HG03159 (cell line): ENCODE measurements at regions not wholly inside any gene's neighbourhood (a gene's known extent, or its start where the extent isn't known, plus 50 kb on each side); places are given as distances from the start of the nearest gene placed in this dataset.

ENCODE experiments used
- ATAC-seq: cut with Tn5 transposase; IDR thresholded peaks from one replicate; pipeline ENCODE4 v1.9.1; 2021; ENCODE audit warnings: mild to moderate bottlenecking, moderate library complexity; ENCODE audit not compliant: unreplicated experiment

DNA sequence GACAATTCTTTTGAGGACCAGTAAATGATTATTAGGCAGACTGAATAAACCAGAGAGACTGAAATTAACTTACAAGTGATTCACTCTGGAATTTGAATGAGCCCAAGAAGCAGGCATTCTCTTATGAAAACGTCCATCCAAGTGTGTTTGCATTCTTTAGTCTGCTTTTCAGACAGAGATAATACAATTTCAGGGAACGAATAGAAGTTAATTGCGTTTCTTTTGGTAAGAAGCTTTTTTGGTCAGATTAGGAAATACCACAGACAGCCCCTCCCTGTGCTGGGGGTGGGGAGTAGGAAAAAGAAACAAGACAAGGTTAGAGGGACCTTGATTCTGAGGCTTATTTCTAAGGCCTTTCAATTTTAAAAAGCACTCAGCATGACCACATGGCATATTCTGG, 874.4 kb downstream of the SUCLG1 start:
- no peak for ATAC-seq

GRCh38 chr2:83582589-83582988, 876.5 kb downstream of the SUCLG1 start:
- no peak for ATAC-seq

DNA sequence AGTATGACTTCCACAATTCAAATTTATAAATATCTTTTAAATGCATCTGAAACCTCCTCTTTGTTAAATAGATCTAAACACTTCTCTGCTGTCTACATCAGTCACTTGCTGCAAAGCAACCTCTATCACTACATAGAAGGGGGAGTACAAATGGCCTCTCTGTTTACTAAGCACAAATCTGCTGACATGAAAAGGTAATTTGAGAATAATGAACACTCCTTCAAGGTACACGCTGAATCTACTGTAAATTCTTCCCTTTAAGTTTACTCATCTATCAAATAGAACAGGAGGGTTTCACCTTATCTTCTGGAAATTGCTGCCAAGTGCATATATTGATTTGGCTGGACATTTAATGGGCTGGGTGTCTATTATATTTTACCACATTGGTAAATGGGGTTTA, 879.6 kb downstream of the SUCLG1 start:
- no peak for ATAC-seq

DNA sequence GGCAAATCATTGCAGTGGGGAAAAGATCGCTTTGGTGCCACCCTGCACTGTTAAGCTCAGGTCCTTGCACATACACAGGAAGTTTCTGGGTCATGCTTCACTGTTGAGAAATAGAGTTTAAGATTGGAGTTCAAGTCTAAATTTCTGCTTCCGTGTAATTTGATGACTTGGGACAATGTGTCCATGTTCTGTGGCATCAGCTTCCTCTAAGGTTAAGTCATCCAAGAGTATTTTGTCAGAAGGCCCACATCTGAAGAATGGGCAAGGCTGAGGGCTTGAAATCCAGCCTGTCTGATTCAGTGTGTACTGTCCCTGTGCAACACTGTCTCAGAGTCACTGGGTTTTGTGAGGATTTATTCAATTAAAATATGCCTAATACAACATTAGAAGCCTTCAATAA, 880.7 kb downstream of the SUCLG1 start:
- ATAC-seq: no peak

DNA sequence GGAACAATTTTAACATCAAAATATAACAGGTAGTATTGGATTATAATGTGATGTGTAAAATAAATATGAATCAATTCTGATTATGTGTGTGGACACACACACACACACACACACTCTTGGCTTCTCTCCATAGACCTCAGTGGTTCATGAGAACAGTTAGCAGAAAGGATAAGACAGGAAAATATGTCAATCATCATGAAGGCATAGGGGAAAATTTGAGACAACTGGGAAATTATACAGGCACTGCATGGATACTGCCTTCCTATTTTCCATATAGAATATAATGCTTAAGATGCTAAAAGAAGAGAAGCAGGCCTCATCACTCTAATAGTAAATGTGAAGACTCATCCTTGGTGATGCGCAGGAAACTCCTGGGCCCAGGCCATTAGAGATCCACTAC, 884.5 kb downstream of the SUCLG1 start:
- no peak for ATAC-seq

DNA sequence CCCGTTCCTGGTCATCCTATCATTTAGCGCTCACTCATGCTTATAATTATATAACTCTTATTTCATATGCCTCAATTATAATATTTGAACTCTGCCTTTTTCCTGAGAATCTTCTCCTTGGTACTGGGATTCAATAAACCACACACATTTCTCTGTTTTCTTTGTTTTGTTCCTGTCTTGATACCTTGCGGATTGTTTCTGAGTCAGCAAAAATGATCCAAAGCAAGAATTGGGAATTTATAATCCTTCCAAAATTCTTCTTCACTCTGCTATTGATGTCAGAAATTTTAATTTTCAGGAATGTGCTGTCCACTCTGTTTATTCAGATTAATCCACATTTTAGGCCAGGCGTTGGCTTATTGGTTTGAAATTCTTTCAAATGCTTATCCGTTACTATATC, 886.0 kb downstream of the SUCLG1 start:
- ATAC-seq: no peak

- no peak for ATAC-seq
Measured at GRCh38 chr2:83572400-83572799, 886.7 kb downstream of the SUCLG1 start.

GRCh38 chr2:83567551-83567950, 891.5 kb downstream of the SUCLG1 start:
- no peak for ATAC-seq

DNA sequence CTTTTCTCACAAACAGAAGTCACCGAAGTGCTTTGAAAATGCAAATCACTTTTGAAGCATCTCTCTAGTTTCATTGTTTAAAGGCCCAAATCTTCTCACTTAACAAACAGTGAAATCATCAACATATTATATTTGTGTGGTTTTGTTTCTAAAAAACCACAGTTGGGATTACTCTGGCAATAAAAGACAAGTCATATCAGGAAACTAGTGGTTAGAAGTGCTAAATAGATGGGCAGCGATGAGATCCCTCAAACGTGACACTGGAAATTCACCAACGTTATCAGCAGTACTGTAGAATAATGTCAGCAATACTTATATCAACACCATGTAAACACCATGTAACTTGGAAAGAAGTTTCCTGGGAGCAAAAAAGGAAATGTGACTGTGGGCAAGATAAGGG, 893.5 kb downstream of the SUCLG1 start:
- no peak for ATAC-seq

DNA sequence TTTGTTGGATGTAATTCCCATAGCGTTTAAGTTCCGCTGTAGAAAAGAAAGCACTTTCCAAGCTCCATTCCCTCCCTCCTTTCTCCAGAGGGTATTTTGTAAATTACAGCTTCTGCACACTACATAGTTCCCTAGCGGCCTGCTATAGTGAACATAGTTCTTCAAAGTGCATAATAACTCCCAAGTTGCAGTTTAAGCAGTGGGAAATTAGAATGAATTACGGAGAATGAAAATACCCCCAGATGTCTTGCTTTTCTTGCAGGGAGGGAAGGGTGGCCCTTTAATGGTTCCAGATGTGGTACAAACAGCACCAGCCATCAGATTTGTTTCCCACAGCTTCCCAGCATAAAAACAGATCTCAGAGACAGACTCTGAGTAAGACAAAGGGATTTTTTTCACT, 893.9 kb downstream of the SUCLG1 start:
- no peak for ATAC-seq

GRCh38 chr2:83561592-83561991, 897.5 kb downstream of the SUCLG1 start:
- no peak for ATAC-seq

DNA sequence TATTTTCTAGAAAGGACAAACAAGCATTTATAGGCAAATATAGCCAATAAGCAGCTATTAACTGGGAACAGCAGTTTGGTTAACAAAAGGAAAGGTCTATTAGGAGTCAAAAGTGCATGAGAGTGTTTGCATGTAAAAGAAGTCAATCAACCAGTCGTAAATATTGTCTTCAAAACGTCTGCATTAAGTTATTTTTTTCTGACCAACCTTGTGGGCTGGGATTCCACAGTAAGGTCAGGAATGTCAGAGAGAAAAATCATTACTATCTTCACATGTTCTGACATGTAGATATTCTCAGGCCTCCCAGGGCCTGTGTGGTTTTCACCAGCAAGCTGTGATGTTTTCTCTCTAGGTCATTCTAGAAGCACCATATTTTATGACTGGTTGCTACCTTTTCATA, 922.5 kb downstream of the SUCLG1 start:
- ATAC-seq: no peak

DNA sequence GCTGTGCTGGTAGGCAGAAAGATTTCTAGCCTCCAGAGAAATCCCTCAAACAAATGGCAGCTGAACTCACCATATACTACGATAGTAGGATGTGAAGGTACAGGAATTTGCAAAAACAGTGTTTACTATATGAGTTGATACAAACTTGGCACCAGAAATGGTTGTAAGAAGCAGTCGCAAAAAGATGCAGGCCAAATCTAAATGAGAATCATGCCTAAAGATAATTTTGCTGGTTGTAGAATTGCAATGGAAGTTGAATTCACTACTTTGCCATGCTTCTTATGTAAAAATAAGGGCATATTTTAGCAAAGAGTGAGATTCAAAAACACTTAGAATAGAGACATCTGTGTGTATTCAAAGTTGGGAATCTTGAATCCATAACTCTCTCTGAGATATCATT, 924.7 kb downstream of the SUCLG1 start:
- ATAC-seq: no peak

- ATAC-seq: no peak
Measured at GRCh38 chr2:83531206-83531826, 927.8 kb downstream of the SUCLG1 start.

- no peak for ATAC-seq
Measured at GRCh38 chr2:83528767-83529166, 930.3 kb downstream of the SUCLG1 start.

DNA sequence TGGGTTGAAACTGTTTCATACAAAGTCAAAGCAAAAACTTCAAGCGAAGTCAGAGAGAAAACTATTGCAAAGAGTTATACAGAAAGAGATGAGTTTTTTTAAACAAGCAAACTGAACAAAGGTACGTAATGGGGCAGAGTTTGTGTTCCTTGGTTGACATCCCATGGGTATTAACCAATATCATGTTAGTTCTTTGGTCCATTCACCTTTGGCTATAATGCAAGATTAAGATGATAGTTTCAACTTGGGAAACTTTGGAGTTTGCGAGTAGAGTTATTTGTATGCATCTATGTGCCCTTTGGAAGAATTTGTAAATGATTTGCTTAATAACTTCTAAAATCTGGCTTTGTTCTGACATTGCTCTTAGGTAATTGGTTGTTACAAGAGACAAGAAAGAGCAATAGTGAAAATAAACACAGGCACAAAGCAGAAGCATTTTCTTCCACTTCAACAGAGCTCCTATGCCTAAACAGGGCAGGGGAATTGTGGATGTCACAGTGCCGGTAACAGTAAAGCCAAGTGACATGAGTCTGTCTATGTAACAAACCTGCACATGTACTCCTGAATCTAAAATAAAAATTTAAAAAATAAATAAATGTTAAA, 936.1 kb downstream of the SUCLG1 start:
- ATAC-seq: no peak

DNA sequence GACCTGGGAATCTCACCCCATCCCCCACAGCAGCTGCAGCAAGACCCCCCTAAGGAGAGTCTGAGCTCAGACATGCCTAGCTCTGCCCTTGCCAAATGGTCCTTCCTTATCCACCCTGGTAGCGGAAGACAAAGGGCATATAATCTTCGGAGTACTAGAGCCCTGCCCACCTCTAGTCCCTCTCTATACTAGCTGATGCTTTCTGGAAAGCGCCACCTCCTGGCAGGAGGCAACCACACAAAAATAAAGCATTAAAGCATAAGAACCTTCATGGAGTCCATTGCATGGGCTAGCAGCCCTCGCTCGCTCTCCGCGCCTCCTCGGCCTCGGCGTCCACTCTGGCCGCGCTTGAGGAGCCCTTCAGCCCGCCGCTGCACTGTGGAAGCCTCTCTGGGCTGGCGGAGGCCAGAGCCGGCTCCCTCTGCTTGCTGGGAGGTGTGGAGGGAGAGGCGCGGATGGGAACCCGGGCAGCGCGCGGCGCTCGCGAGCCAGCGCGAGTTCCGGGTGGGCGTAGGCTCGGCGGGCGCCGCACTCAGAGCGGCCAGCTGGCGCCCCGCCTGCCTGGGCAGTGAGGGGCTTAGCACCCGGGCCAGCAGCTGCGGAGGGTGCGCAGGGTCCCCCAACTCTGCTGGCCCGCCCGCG, 941.2 kb downstream of the SUCLG1 start:
- ATAC-seq: no peak

GRCh38 chr2:83516503-83516902, 942.6 kb downstream of the SUCLG1 start:
- ATAC-seq: no peak

DNA sequence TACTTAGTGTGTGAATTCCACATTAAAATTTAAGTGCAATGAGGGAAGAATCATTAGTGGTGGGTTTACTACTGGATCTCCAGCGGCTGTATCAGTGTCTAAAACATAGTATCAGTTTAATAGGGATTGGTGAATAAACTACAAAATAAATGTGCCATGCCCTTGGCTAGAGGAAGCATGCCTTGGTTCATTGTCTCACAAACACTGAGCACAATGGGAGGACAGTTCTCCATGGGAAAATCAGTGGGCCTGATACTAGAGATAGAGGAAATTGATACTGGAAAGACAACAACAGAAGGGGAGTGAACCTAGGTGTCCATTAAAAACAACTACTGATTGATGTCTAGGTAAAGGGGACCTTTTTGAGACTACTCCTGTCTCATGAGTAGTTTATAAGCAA, 971.6 kb downstream of the SUCLG1 start:
- ATAC-seq: no peak

DNA sequence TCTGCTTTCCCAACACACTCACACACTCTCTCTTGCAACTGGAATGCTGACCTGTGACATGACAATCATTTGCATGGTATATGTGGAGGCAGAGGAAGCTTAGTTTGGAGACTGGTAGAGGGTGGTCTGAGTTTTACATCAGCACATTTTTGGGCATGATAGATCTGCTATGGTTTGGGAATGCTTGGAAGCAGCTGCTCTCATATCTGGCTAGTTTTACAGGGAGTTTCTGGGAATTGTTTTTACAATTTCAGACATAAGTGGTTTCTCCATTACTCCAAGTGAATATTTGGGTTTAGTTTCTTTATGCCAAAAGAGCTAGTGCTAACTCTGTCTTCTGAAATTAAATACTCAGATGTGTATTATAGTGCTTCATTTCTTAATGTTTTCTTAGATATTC, 977.6 kb downstream of the SUCLG1 start:
- no peak for ATAC-seq

GRCh38 chr2:83478037-83478436, 981.0 kb downstream of the SUCLG1 start:
- ATAC-seq: no peak

DNA sequence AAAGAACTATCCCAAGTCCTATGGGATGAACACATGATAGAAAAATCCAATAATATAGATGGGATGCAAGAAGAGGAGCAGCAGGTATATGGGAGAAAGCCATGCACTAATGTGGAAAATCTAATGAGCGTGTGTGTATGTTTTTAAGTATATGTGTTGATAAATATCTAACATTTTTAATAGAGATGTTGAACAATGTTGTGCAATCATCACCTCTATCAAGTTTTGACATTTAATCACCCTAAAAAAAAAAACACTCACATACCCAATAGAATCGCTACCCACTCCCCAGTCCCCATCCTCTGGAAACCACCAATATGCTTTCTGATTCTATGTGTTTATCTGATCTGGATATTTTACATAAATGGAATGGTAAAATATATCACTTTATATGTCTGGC, 983.7 kb downstream of the SUCLG1 start:
- no peak for ATAC-seq

DNA sequence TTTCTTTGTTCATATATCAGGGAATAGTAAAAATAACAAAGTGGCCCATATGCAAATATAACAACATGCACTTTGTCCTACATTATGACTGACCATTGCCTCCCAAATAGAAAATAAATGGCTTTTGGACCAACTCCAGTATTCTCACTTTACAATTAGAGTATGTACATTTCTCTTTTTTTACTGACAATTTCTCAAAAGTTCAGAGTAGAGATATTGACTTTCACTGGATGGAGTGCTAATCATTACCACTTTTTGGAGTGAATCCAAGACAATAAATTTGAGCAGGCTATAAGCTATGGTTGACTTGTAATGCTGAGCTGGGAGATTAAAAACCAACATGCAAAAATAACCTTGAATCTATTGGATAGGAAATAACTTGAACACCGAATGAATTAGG, 987.4 kb downstream of the SUCLG1 start:
- ATAC-seq: no peak
